ENCODE measurements at regions not wholly inside any gene's neighbourhood (a gene's known extent, or its start where the extent isn't known, plus 50 kb on each side); places are given as distances from the start of the nearest gene placed in this dataset.

GRCh38 chr2:207216457-207216856 lies 50.7 kb upstream of the KLF7 start:
- Histone ChIP-seq H3K27me3 (ENCODE audit: insufficient read depth) (no peaks in the 10 kb centered on the region), H3K9me3 (no peaks in the 10 kb centered on the region), H2AFZ (ENCODE audit: low read depth) (no peak overlapping the region), H3K27ac (ENCODE audit: low read depth in 2 of 2, low read length in 1 of 2) (no peak overlapping the region), H3K4me2 (no peak overlapping the region), H3F3A (replicated peaks; ENCODE audit: insufficient read depth) (peaks cover 10% of the 10 kb centered on the region), H4K20me1 (ENCODE audit: insufficient read depth) (no peaks in the 10 kb centered on the region), H3K9ac (no peak overlapping the region), H3K4me1 (ENCODE audit: control insufficient read depth in 1 of 2, insufficient read depth in 2 of 2, low read depth in 1 of 2, low read length in 1 of 2) (peaks cover 5 to 19% of the 10 kb centered on the region in 2 experiments; a peak in 2 of 4 replicates), H3K9me2 (no peaks in the 10 kb centered on the region), H3K4me3 (ENCODE audit: low read depth in 2 of 2, low read length in 1 of 2) (no peak overlapping the region), H3K36me3 (replicated peaks in 1 of 2; ENCODE audit: control insufficient read depth in 1 of 2, insufficient read depth in 2 of 2, low read length in 1 of 2) (no peaks in the 10 kb centered on the region), H3K79me2 (ENCODE audit: insufficient read depth) (no peaks in the 10 kb centered on the region)
- WGBS (ENCODE audit: low lambda C conversion rate), result 57% methylated on average over 2 of the region's 2 CpGs
- no peak for DNase-seq
- ChIA-PET POLR2A (interaction anchor here (0.7 kb wide), 1 partner anchor 71 kb away, joined by 3 read pairs; no protein-coding TSS in a partner anchor), CTCF (no interaction called here)
- TF ChIP-seq MXI1 (IDR thresholded peaks at IDR 0.05; ENCODE audit: low read depth, low read length) (no peak), USF2 (IDR thresholded peaks at IDR 0.05; ENCODE audit: borderline replicate concordance, low read depth, low read length) (no peak), GATA2 (CRISPR knock-in tag; IDR thresholded peaks at IDR 0.05) (no peak), CTCF (IDR thresholded peaks at IDR 0.05) (no peak), USF1 (IDR thresholded peaks at IDR 0.05; ENCODE audit: borderline replicate concordance, low read depth) (no peak), TAF1 (IDR thresholded peaks at IDR 0.05; ENCODE audit: borderline replicate concordance, low read depth, low read length) (no peak), FOXJ3 (CRISPR knock-in tag; IDR thresholded peaks at IDR 0.05) (no peak), PBX3 (IDR thresholded peaks at IDR 0.05) (no peak), NFIC (IDR thresholded peaks at IDR 0.05; ENCODE audit: borderline replicate concordance) (no peak), FOSL2 (IDR thresholded peaks at IDR 0.05; ENCODE audit: borderline replicate concordance, low read depth) (no peak), SIN3A (IDR thresholded peaks at IDR 0.05; ENCODE audit: borderline replicate concordance, low read depth, low read length) (no peak)

- Histone ChIP-seq H3F3A (replicated peaks; ENCODE audit: insufficient read depth) (peaks cover 10% of the 10 kb centered on the region), H4K20me1 (ENCODE audit: insufficient read depth) (no peaks in the 10 kb centered on the region), H3K9me3 (no peaks in the 10 kb centered on the region), H3K36me3 (replicated peaks in 1 of 2; ENCODE audit: control insufficient read depth in 1 of 2, insufficient read depth in 2 of 2, low read length in 1 of 2) (no peaks in the 10 kb centered on the region), H3K4me1 (ENCODE audit: control insufficient read depth in 1 of 2, insufficient read depth in 2 of 2, low read depth in 1 of 2, low read length in 1 of 2) (peaks cover 5 to 19% of the 10 kb centered on the region in 2 experiments; a peak in 3 of 4 replicates), H3K4me2 (no peak overlapping the region), H3K79me2 (ENCODE audit: insufficient read depth) (no peaks in the 10 kb centered on the region), H3K4me3 (ENCODE audit: low read depth in 2 of 2, low read length in 1 of 2) (no peak overlapping the region), H3K9ac (no peak overlapping the region), H3K27me3 (ENCODE audit: insufficient read depth) (no peaks in the 10 kb centered on the region), H3K9me2 (no peaks in the 10 kb centered on the region), H2AFZ (ENCODE audit: low read depth) (no peak overlapping the region), H3K27ac (ENCODE audit: low read depth in 2 of 2, low read length in 1 of 2) (no peak overlapping the region)
- 89% methylated on average over 2 of the region's 2 CpGs for WGBS (ENCODE audit: low lambda C conversion rate)
- DNase-seq, result no peak
- POLR2A ChIA-PET, result no interaction called here
- CTCF ChIA-PET, result interaction anchor here (1.0 to 1.1 kb wide), 2 partner anchors 43 to 96 kb away, joined by 3 read pairs; no protein-coding TSS in a partner anchor
- TF ChIP-seq GABPA (IDR thresholded peaks at IDR 0.05; ENCODE audit: low read depth) (no peak), PBX3 (IDR thresholded peaks at IDR 0.05) (no peak), GATA2 (CRISPR knock-in tag; IDR thresholded peaks at IDR 0.05) (no peak), ELF1 (IDR thresholded peaks at IDR 0.05) (no peak), ZBTB33 (IDR thresholded peaks at IDR 0.05; ENCODE audit: borderline replicate concordance, low read depth) (no peak), NFIC (IDR thresholded peaks at IDR 0.05; ENCODE audit: borderline replicate concordance) (no peak), TCF12 (IDR thresholded peaks at IDR 0.05) (no peak), RCOR1 (IDR thresholded peaks at IDR 0.05; ENCODE audit: low read length) (no peak), FOXJ3 (CRISPR knock-in tag; IDR thresholded peaks at IDR 0.05) (no peak), RAD21 (IDR thresholded peaks at IDR 0.05; ENCODE audit: low read length) (no peak), EZH2phosphoT487 (IDR thresholded peaks at IDR 0.05; ENCODE audit: borderline replicate concordance, low read depth) (no peak), FOSL2 (IDR thresholded peaks at IDR 0.05; ENCODE audit: borderline replicate concordance, low read depth) (no peak), SIN3A (IDR thresholded peaks at IDR 0.05; ENCODE audit: borderline replicate concordance, low read depth, low read length) (no peak), POLR2AphosphoS5 (IDR thresholded peaks at IDR 0.05; ENCODE audit: low read depth, low read length) (no peak), NRF1 (IDR thresholded peaks at IDR 0.05; ENCODE audit: low read depth, low read length) (no peak)
Observed at GRCh38 chr2:207217442-207217841, 51.7 kb upstream of the KLF7 start.
